GM18520 (cell line): ENCODE measurements at regions not wholly inside any gene's neighbourhood (a gene's known extent, or its start where the extent isn't known, plus 50 kb on each side); places are given as distances from the start of the nearest gene placed in this dataset.
"Not testable (repeated sequence)": the region's sequence is repeated elsewhere in the genome, so short reads cannot be mapped to it uniquely, and the experiment has no call there.

Experiments used
- ATAC-seq: cut with Tn5 transposase; IDR thresholded peaks from one replicate; pipeline ENCODE4 v1.9.1; 2021; ENCODE audit not compliant: unreplicated experiment

- ATAC-seq: no peak
Measured at GRCh38 chr6:156455847-156456246, 321.3 kb upstream of the ARID1B start.

DNA sequence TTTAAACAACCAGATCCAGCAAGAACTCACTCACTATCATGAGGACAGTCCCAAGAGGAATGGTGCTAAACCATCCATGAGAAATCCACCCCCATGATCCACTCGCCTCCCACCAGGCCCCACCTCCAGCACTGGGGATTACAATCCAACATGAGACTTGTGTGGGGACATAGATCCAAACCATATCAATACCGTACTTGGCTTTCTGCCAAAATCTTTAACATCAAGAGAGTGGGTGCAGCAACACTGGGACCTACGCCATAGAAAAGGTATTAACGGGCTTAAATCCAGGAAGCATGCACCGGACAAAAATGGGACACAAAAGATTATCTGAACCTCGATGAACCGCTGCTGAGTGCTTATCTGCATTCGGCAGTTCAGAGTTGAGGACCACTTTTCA, 322.3 kb upstream of the ARID1B start:
- no peak for ATAC-seq

- ATAC-seq: no peak
Measured at GRCh38 chr6:156451726-156452125, 325.5 kb upstream of the ARID1B start.

GRCh38 chr6:156451088-156451487, 326.1 kb upstream of the ARID1B start:
- no peak for ATAC-seq

- no peak for ATAC-seq
Measured at GRCh38 chr6:156450421-156450820, 326.8 kb upstream of the ARID1B start.

DNA sequence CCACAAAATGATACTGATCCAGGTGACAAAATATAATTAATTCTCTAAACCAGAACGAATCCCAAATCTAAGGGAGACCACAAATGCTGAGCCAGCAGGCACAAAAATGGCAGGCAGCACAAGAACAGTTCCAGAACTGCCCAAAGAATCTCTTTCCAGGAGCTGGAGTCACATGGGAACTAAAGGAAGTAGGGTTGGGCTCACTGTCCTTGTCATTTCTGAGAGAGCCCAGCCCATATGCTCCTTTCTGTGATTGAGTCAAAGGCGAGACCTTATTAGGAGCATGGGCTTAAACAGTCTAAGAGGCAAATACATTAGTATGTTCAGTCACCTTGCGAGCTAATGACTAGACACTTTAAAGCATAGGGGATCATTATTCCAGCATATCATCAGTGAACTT, 327.6 kb upstream of the ARID1B start:
- no peak for ATAC-seq

GRCh38 chr6:156449128-156449527, 328.1 kb upstream of the ARID1B start:
- no peak for ATAC-seq

DNA sequence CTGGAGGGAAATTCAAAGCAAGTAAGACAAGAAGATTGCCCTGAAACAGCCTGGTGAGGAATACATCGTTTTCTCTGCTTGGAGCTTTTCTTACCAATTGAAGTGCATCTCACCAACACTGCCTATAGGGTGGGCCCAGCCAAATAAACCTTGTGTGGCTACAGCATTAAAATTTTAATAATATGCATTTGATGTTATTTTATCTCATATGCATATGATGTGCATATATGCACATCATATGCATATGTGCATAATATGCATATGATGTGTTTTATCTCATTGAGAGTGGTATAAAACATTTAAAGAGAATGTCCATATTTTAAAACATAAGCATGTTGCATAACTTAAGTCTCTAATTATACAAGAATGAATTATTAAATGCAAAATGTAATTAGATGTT, 328.6 kb upstream of the ARID1B start:
- ATAC-seq: no peak

DNA sequence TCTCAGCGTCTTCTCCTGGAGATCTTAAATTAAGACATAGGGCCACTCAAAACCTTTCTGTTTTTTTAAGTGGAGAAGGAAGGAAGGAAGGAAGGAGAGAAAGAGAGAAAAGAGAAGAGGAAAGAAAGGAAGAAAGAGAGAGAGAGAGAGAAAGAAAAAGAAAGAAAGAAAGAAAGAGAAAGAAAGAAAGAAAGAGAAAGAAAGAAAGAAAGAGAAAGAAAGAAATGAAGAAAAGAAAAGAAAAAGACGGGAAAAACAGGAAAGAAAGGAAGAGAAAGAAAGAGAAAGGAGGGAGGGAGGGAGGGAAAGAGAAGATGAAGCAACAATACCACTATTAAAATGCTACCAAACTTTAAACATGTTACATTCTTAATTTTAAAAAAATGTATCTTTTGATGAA, 336.5 kb upstream of the ARID1B start:
- ATAC-seq: no peak

GRCh38 chr6:156438350-156438923, 338.7 kb upstream of the ARID1B start:
- ATAC-seq: no peak

- no peak for ATAC-seq
Measured at GRCh38 chr6:156437121-156437879, 339.9 kb upstream of the ARID1B start.

DNA sequence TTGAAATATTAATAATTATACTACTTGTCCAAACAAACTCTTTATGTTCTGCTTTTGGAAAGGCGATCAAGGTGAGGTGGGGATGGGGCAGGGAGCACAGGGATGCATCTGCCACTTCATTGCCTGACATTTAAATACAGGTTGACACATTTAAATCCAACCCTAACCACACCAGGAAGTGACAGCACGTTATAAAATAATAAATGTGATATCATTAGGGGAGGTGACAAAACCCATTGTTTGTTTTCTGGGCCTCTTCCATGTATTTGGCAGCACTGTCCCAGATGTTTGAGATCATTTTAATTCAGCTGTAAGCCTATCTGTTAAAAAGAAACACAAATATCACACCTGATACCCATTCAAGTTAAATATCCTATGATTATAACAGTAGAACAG, 342.4 kb upstream of the ARID1B start:
- ATAC-seq: no peak

GRCh38 chr6:156434049-156434794, 343.0 kb upstream of the ARID1B start:
- no peak for ATAC-seq

- no peak for ATAC-seq
Measured at GRCh38 chr6:156432543-156432942, 344.6 kb upstream of the ARID1B start.

DNA sequence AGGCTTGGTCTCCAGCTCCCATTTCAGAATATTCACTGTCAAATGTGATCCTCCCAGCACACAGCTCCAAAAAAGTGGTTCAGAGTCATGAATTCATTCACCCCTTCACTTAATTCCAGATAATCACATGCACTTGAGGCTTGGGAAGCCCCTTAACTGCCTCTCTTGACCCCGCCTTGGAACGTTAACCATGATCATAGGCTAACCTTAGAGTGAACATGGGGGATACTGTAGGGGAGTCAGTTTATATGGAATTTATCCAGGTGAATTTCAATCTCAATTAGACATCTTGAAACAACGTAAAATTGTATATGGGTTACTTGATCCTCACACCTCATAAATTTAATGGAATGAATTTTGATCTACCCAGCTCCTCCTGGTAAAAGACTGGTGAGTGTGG, 346.8 kb upstream of the ARID1B start:
- ATAC-seq: no peak

DNA sequence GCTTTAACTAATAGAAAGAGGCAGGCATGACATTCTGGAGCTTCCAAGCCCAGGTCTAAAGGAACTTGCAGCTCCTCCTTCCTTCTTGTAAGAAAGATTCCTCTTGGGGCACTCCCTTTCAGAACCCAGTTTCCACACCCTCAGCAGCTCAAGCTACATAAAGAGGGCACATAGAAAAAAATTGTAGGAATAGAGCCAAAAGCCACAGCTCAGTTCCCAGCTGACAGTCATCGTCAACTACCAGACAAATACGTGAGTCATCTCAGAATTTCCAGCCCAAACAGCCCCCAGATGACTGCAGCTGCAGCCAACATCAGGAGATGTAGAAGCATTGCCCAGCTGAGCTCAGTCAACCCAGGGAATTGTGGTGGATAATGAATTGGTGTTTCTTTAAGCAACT, 349.8 kb upstream of the ARID1B start:
- no peak for ATAC-seq

DNA sequence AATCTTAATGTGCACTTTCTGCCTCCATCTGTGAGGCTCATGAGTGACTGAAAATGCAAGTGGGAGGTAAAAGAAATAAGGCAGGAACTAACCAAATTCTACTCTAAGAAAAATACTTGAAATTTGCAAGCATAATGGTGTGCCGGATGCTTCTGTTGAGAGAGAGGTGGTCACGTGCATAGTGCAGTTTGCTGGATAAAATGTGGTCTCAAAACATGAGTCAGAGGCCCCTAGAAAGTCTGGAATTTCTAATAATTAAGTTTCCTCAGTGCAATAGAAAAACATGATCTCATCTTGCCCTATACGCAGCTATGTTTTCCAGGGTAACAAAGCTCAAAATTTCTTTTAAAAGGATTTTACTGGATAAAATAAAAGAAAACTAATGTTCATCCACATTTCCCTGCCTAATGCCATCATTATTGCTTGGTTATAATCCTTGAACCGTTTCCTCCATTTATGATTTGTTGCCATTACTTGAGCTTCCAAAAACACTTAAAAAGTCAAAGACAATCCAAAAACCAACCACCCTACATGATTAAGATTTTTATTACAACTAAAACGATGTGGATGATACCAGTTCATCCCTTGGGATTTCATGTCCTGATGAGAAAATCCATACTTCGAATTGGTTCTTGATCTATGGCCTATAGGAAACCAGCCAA, 351.7 kb upstream of the ARID1B start:
- ATAC-seq: no peak

- no peak for ATAC-seq
Measured at GRCh38 chr6:156423829-156424228, 353.3 kb upstream of the ARID1B start.

- no peak for ATAC-seq
Measured at GRCh38 chr6:156423075-156423474, 354.1 kb upstream of the ARID1B start.

- ATAC-seq: no peak
Measured at GRCh38 chr6:156421933-156422332, 355.2 kb upstream of the ARID1B start.

DNA sequence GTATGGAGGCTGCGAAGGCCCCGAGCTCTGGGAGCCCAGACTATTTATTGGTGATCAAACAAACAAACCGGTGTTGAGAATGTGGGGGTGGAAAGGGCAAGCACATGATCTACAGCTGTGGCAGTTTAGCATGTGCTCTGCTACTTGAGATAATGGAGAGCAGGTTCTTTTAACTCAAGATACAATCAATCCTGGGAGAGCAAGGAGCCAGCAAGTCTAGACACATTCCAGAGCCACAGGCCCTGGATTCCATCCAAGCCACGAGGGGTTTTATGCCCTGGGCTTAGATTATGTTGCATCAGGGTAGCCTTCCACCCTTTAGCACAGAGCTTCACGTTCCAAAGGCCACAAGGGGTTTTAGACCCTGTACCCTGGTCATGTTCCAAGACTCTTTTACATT, 355.9 kb upstream of the ARID1B start:
- not testable (repeated sequence) for ATAC-seq
